GM19468 (cell line): ENCODE measurements at regions not wholly inside any gene's neighbourhood (a gene's known extent, or its start where the extent isn't known, plus 50 kb on each side); places are given as distances from the start of the nearest gene placed in this dataset.
"Not testable (repeated sequence)": the region's sequence is repeated elsewhere in the genome, so short reads cannot be mapped to it uniquely, and the experiment has no call there.

Experiments
- ATAC-seq: cut with Tn5 transposase; IDR thresholded peaks from one replicate; pipeline ENCODE4 v1.9.1; 2021; ENCODE audit warnings: mild to moderate bottlenecking, moderate library complexity, moderate number of reproducible peaks; ENCODE audit not compliant: unreplicated experiment; ENCODE audit errors: extremely low read depth

DNA sequence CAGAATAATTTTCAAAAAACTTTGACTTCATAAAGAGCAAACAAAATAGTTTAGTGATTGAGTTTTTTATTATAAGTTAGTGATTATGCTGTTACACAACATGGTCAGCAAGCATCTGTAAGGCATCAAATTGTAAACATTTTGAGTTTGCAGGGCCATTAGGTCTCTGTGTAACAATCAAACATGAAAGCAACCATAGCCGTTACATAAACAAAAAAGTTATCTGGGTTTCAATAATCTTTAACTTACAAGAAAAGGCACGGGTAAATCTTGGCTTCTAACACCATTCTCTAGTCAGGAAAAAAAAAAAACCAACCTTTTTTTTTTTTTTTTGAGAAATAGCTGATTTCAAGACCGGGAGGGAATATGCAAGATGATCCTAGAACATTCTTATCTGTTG is 1941.1 kb downstream of the PCDH7 start:
- no peak for ATAC-seq

DNA sequence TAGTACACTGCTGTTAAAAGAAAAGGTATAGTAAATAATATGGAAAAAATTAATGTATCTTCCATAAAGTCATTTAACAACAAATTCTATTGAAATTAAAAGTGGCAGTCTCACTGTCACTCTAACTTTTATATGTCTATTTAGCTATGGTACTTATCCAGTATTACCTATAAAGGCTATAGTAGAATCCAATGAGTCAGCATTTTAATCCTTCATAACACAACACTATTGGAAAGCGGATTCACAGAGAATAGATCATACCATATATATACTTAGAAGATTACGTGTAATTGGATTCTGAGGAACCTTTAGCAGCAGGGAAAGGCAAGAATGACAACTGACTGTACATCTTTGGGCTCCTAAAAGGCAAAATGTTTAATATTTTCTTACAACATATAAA is 1942.6 kb downstream of the PCDH7 start:
- no peak for ATAC-seq

- ATAC-seq, result no peak
Measured at GRCh38 chr4:32672359-32672758, 1952.2 kb downstream of the PCDH7 start.

DNA sequence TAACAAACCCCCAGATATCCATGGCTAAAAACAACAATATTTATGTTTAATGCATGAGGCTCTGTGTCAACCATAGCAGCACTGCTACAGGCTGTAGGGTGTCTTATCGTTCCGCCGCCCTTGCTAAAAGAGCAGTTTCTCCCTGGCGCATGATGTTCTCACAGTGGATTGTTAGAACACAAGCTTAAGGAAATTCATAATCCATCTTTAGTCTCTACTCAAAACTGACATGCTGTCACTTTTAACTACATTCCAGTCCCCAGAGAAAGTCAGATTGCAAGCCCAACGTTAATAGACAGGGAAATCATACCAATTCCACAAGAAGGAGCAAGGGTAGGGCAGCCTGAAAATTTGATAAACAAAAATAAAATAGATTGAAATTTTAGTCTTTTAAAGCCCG is 1960.8 kb downstream of the PCDH7 start:
- ATAC-seq, result no peak

- no peak for ATAC-seq
Measured at GRCh38 chr4:32684160-32684559, 1964.0 kb downstream of the PCDH7 start.

DNA sequence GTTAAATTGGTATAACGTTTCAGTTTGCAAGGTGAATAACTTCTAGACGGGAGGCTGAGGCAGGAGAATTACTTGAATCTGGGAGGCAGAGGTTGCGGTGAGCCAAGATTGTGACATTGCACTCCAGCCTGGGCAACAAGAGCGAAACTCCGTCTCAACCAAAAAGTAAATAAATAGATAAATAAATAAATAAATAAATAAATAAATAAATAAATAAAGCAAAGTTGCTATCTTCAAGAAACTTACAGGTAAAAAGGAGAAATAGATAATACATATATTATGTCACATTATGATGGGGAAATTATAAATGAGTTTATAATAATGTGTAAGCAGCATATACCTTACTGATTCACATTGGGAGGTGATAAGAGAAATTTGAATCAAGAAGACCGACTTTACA is 1966.0 kb downstream of the PCDH7 start:
- no peak for ATAC-seq

DNA sequence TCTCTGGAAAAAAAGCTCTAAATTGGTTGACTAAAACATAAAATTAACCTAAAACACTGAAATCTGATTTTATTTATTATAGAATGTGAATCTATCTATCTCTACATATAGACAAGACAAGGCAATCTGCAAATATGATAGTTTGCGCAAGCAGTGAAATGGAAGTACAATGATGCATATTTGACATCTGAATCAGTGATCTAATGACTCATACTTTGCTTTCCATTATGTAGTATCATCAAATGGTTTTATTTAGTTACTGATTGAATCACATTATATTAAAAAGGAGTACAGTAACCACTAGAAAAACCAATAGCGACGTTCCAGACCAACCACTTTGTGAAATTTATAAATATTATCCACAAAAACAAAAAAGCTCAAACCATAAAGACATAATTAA is 1969.3 kb downstream of the PCDH7 start:
- ATAC-seq, result no peak

DNA sequence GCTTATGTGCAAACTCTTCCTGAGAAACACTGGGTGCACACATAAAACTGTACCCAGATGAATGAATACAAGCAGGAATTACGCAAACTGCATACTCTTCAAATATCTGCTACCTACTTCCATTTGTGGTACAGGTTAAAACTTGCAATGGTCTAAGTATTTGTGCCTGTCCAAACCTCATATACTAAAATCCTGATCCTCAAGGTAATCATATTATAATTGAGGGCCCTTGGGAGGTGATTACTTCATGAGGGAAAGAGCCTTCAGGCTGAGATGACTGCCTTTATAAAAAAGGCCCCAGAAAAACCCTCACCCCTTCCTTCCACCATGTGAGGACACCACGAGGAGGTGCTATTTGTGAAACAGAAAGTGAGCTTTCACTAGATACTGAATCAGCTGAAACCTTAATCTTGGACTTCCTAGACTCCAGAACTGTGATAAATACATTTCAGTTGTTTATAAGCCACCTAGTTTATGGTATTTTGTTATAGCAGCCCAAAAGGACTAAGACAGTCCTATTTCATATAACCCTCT is 1977.2 kb downstream of the PCDH7 start:
- no peak for ATAC-seq

- ATAC-seq, result no peak
Measured at GRCh38 chr4:32700838-32701237, 1980.7 kb downstream of the PCDH7 start.

- no peak for ATAC-seq
Measured at GRCh38 chr4:32706893-32707292, 1986.7 kb downstream of the PCDH7 start.

DNA sequence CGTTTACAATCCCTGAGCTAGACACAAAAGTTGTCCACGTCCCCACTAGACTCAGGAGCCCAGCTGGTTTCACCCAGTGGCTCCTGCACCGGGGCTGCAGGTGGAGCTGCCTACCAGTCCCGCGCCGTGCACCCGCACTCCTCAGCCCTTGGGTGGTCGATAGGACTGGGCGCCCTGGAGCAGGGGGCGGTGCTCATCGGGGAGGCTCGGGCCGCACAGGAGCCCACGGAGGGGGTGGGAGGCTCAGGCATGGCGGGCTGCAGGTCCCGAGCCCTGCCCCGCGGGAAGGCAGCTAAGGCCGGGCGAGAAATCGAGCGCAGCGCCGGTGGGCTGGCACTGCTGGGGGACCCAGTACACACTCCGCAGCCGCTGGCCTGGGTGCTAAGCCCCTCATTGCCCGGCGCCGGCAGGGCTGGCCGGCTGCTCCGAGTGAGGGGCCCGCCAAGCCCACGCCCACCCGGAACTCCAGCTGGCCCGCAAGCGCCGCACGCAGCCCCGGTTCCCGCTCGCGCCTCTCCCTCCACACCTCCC is 1996.0 kb downstream of the PCDH7 start:
- not testable (repeated sequence) for ATAC-seq

DNA sequence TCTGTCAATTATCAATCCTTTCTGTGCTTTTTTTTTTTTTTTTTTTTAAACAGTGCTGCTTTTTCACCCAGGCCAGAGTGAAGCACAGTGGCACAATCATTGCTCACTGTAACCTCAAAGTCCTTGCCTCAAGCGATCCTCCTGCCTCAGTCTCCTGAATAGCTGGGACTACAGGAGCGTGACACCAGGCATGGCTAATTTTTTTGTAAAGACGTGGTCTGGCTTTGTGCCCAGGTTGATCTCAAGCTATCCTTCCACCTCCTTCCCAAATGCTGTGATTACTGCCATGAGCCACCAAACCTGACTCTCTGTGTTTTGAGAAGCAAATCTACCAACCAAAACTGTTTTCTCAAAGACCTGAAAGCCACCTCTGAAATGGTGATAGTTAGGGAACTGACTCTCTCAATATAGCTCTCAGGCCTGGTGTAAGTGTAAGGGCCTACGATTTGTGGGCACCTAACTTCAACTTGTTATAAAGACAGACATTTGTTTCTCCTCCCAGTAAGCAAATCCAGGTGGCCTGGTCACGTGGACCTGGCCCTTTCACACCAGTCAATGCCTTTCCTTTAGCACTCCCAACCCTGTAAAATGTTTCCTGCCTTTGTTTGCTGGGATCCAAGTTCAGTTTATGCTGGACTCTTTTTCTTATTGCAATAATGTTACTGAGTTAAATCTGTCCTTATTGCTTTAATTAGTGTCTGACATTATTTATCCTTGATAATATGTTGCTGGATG is 2015.9 kb downstream of the PCDH7 start:
- ATAC-seq, result no peak

DNA sequence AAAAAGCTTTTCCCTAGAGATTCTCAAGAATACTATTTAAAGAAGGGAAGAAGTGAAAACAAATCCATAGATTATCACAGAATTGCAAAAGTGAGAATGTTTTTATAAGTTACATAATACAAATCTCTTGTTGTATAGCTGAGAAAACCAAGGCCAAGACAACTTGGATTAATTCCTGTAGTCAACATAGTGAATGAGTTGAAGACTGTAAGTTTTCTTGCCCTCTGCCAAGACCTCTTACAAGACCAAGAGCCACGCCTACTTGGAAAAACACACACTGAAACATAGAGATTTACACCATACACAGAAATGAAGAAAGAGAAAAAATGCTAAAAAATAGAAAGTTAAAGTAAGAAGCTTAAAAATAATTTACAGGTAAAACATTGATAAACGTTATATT is 2024.0 kb downstream of the PCDH7 start:
- no peak for ATAC-seq

- ATAC-seq, result no peak
Measured at GRCh38 chr4:32745351-32745750, 2025.2 kb downstream of the PCDH7 start.

- no peak for ATAC-seq
Measured at GRCh38 chr4:32748061-32748460, 2027.9 kb downstream of the PCDH7 start.

DNA sequence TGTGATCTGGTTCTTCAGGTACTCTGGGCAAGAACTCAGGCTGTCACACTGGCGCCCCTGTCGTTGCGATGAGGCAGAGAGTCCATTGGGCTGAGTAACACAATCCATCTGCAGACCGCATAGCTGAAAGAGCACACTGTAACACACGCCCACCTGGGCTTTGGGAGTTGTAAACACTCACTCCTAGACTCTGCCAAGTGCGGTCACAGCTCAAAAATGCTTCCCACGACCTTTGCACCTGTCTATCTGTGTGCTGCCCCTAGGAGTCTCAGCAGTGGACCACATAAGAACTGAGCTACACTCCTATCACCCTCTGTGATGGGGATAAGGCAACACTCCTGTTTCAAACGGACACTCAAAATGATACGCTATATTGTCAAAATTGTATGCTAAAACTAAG is 2028.3 kb downstream of the PCDH7 start:
- ATAC-seq, result no peak

DNA sequence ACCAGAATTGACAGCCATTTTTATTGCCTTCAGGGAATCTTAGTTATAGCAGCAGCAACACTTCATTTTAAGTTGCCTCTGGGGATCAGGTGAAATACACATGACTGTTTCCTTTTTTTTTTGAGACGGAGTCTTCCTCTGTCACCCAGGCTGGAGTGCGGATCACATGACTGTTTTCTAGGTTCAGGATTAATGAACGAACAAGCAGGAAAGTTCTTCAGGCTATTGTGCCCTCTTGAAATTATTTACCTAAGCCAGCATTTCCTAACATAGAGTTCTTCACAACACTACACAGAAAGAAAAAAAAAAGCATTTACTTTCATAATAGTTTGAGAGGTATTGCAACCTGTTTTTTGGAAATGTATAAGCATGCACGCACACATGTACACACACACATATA is 2032.8 kb downstream of the PCDH7 start:
- no peak for ATAC-seq

DNA sequence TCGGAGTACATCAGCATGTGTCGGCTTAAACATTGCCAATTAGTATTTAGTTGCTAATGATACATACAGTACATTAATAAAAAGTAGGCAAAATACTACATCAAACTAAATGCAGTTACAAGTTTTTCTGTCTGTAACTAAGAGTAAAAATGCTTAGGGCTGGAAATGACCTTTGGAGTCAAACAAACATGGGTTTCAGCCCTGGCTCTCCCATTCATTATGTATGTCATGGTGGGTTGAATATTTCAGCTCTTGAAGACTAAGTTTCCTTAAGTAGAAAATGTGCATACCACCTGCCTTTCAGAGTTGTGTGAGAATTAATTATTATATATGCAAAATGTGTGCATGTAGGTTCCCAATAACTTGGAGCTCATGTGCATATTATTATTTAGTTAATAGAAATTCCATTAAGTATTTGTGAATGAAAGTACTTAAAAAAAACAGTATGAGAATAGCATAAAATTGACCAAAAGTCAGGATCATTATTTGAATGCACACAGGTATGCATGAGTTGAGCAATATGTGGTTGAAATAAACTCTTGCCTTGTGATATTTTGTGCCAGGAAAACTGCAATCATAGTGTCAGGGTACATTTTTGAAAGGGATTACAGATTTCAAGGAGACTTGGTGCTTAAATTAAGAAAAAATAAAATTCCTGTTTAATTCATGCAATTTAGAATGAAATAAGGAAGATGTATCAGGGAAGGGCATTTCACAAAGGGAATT is 2048.7 kb downstream of the PCDH7 start:
- no peak for ATAC-seq

GRCh38 chr4:32771491-32771890 is 2051.3 kb downstream of the PCDH7 start:
- no peak for ATAC-seq

GRCh38 chr4:32775049-32775448 is 2054.9 kb downstream of the PCDH7 start:
- ATAC-seq, result no peak

DNA sequence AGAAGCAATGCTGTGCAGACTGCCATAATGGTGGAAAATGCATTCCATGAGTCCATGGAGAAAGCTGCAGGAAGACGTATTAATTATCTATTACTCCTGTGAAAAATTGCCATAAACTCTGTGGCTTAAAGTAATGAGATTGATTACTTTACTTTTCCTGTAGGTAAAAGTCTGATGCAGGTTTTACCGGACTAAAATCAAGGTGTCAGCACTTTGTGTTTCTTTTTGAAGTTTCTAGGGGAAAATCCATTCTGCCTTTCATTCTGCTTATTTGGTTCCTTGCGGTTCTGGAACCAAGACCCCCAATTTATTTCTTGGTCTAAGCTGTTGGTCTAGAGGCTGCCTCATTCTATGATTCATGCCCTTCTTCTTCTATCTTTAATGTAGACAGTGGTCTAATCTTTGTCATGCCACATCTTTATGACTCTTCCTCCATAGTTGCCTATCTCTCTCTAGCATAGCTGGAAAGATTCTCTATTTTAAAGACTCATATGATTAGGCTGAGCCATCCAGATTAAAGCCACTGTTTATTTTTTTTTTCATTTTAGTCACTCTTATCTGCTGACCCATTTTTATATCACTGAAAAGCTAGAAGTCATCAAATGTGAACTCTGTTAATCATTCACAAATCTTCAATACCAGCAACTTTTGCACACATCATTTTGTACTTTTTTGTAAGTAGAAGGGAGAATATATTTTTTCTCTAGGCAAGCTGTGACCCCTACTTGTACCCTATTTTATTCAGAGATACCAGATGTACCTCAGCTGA is 2056.4 kb downstream of the PCDH7 start:
- no peak for ATAC-seq
